ENCODE measurements at regions not wholly inside any gene's neighbourhood (a gene's known extent, or its start where the extent isn't known, plus 50 kb on each side); places are given as distances from the start of the nearest gene placed in this dataset.

DNA sequence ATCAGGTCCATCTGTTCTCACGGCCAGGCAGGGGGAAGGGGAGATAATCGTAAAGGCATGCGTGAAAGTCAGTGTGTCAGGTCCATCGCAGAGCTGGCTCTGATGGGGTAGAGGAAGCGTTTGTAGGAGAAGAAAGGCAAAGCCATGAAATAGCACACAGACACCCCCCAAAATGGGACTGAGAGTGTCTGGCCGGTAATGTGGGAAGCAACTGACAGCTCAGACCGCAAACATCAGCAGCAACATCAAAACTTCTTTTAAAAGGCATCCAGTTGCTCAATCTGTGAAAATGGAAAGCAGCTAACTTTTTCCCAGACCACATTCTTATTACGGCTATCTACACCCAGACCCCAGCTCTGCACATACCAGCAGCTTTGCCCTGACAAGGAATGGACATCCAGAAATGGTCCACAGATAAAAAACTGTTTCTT, 232.6 kb downstream of the EN1 start:
- ATAC-seq (no peak), DNase-seq (ENCODE audit: low read depth, low spot score) (no peak), FAIRE-seq (no peak)
- POLR2A ChIA-PET = no interaction called here
- Histone ChIP-seq H3K9me3 (replicated peaks; ENCODE audit: control insufficient read depth, insufficient read depth, low read length) (no peaks in the 10 kb centered on the region), H3K9ac (ENCODE audit: control insufficient read depth, insufficient read depth, low read length) (no peak overlapping the region), H3K4me1 (ENCODE audit: control insufficient read depth, insufficient read depth, low read length) (no peaks in the 10 kb centered on the region), H3K27ac (ENCODE audit: control insufficient read depth, insufficient read depth) (no peak overlapping the region), H3K4me3 (no peak overlapping the region), H3K36me3 (ENCODE audit: control insufficient read depth in 2 of 2, insufficient read depth in 2 of 2, low read length in 1 of 2) (no peaks in the 10 kb centered on the region), H4K20me1 (ENCODE audit: control insufficient read depth, insufficient read depth) (no peaks in the 10 kb centered on the region), H3K79me2 (ENCODE audit: control insufficient read depth, insufficient read depth, low read length) (no peaks in the 10 kb centered on the region), H2AFZ (ENCODE audit: control insufficient read depth, low read depth, low read length) (no peak overlapping the region), H3K27me3 (replicated peaks in 1 of 2; ENCODE audit: control insufficient read depth in 2 of 2, insufficient read depth in 2 of 2, low read length in 1 of 2) (peaks cover 0 to 2% of the 10 kb centered on the region in 2 experiments; a peak in 2 of 4 replicates), H3K4me2 (ENCODE audit: control insufficient read depth, insufficient read depth) (no peak overlapping the region)
- WGBS (ENCODE audit: insufficient coverage, insufficient replicate concordance, low lambda C conversion rate, missing lambda C conversion rate) = 15% methylated on average over 8 of the region's 8 CpGs
- CTCF ChIA-PET = no interaction called here
- intact Hi-C loops (cut with micrococcal nuclease; ENCODE audit: unreplicated experiment) (no loop called here), in situ Hi-C loops (cut with MboI) (no loop called here)
- no peak for TF ChIP-seq ASH2L (IDR thresholded peaks at IDR 0.05; ENCODE audit: borderline replicate concordance, low read depth)
- no TSS peak for BruUV-seq (replicated peaks)
- RAD21 ChIA-PET (ENCODE audit: unreplicated experiment) = no interaction called here
- SMC1A ChIA-PET (ENCODE audit: uncharacterized antibody, unreplicated experiment) = no interaction called here

DNA sequence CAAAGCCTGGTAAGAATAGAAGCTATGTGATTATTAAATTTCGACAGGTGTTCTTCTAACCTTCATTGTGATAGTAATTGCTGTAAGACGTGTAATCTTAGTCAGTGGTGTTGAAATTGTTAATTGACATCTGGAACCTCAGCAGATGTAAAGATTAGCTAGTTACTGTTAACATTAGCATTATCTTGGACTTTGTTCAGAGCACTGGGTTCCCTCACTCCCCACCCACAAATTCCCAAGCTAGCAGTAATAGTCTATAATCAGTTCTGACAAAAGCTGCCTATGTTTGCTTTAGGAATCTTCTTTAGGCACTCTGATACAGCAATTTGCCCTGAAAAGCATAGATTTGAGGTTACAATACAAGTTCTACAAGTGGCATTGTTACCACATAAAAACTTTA, 233.7 kb downstream of the EN1 start:
- H3K4me2 ChIP-seq (ENCODE audit: control insufficient read depth, insufficient read depth) = no peak overlapping the region
- no peak for ATAC-seq
- ChIA-PET RAD21 (ENCODE audit: unreplicated experiment) (no interaction called here), POLR2A (no interaction called here), CTCF (no interaction called here), SMC1A (ENCODE audit: uncharacterized antibody, unreplicated experiment) (interaction anchor here (1.3 kb wide), 1 partner anchor 10 kb away, joined by 3 read pairs; no protein-coding TSS in a partner anchor)
- FAIRE-seq = no peak
- TF ChIP-seq NFYB (IDR thresholded peaks at IDR 0.05; ENCODE audit: insufficient read depth, low read depth, low read length) (no peak), MYB (IDR thresholded peaks at IDR 0.05; ENCODE audit: borderline replicate concordance, low read depth, low read length) (no peak), RCOR1 (conservative IDR thresholded peaks at IDR 0.05; ENCODE audit: low read depth, low read length) (no peak), SMAD5 (IDR thresholded peaks at IDR 0.05; ENCODE audit: low read depth) (no peak), ESRRA (IDR thresholded peaks at IDR 0.05; ENCODE audit: low read length) (no peak), ZBED1 (IDR thresholded peaks at IDR 0.05; ENCODE audit: borderline replicate concordance) (no peak)
- H3K4me1 ChIP-seq (ENCODE audit: control insufficient read depth, insufficient read depth, low read length) = no peaks in the 10 kb centered on the region
- H3K9ac ChIP-seq (ENCODE audit: control insufficient read depth, insufficient read depth, low read length) = no peak overlapping the region
- BruUV-seq (replicated peaks) = no TSS peak
- no peak overlapping the region for H2AFZ ChIP-seq (ENCODE audit: control insufficient read depth, low read depth, low read length)
- DNase-seq (ENCODE audit: low read depth, low spot score) = no peak
- WGBS (ENCODE audit: insufficient coverage, insufficient replicate concordance, low lambda C conversion rate, missing lambda C conversion rate) = 0% methylated on average over 2 of the region's 2 CpGs
- no peaks in the 10 kb centered on the region for H4K20me1 ChIP-seq (ENCODE audit: control insufficient read depth, insufficient read depth)
- no peaks in the 10 kb centered on the region for H3K9me3 ChIP-seq (replicated peaks; ENCODE audit: control insufficient read depth, insufficient read depth, low read length)
- H3K4me3 ChIP-seq = no peak overlapping the region
- no peak overlapping the region for H3K27ac ChIP-seq (ENCODE audit: control insufficient read depth, insufficient read depth)
- no peaks in the 10 kb centered on the region for H3K36me3 ChIP-seq (ENCODE audit: control insufficient read depth in 2 of 2, insufficient read depth in 2 of 2, low read length in 1 of 2)
- intact Hi-C loops (cut with micrococcal nuclease; ENCODE audit: unreplicated experiment) = no loop called here
- peaks cover 0 to 2% of the 10 kb centered on the region in 2 experiments; a peak in 2 of 4 replicates for H3K27me3 ChIP-seq (replicated peaks in 1 of 2; ENCODE audit: control insufficient read depth in 2 of 2, insufficient read depth in 2 of 2, low read length in 1 of 2)
- H3K79me2 ChIP-seq (ENCODE audit: control insufficient read depth, insufficient read depth, low read length) = no peaks in the 10 kb centered on the region
- in situ Hi-C loops (cut with MboI) = no loop called here

All from GM12878 (cell line).